Hematopoietic multipotent progenitor cell treated with erythropoietin and hydrocortisone succinate and interleukin-3 and kit ligand, for 6 days (in vitro differentiated cells): ENCODE measurements at regions not wholly inside any gene's neighbourhood (a gene's known extent, or its start where the extent isn't known, plus 50 kb on each side); places are given as distances from the start of the nearest gene placed in this dataset.

ENCODE experiments used
- DNase-seq: peaks from one replicate; pipeline ENCODE4 v3.0.0-alpha.2; 2015

DNA sequence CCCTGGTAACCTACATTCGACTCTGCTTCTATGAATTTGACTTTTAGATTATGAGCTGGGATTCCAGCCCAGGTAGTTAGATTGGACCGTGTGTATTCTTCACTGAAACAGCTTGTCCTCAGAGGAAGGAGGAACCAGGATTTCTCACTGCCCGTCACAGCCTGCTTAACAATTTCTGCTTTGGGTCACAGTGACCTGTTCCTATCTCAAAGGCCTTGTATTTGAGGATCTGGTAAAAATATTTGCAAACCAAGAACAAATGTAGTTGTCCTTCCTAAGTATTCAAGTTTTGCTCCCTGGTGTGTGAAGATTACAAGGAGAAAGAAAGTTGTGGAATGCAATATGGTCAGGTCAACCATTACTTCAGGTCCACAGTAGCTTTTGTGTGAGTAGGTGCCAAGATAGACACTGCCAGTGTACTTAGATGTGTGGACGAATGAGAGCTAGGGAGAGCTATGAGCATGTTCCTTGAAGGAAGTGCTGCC lies 55.1 kb downstream of the KIF4B start:
- DNase-seq = no peak

DNA sequence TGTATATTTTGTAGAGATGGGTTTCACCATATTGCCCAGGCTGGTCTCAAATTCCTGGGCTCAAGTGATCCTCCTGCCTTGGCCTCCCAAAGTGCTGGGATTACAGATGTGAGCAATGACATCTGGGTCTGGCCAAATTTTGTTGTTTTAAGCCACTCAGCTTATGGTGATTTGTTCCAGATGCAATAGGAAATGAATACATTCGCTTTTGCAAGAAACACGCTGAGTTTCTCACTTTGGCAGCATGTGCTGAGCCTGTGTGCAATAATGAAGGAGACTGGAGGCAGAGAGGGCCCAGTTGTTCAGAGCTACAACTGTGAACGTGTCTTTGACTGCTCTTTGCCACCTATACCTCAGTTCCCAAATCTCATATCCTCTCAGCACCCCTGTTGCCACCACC lies 56.4 kb downstream of the KIF4B start:
- no peak for DNase-seq

DNA sequence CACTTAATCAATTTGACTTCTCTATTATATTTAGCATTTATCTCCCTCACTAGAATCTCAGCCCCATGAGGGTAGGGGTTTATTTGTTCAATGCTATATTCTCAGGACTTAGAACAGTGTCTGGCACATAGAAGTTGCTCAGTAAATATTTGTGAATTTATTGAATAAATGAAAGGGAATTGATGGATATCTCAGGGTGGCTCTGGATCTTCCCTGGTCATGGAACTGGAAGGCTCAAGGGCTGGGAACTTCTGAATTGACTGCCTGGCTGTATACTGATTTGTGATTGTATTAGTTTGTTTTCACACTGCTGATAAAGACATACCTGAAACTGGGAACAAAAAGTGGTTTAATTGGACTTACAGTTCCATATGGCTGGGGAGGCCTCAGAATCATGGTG lies 57.2 kb downstream of the KIF4B start:
- no peak for DNase-seq

DNA sequence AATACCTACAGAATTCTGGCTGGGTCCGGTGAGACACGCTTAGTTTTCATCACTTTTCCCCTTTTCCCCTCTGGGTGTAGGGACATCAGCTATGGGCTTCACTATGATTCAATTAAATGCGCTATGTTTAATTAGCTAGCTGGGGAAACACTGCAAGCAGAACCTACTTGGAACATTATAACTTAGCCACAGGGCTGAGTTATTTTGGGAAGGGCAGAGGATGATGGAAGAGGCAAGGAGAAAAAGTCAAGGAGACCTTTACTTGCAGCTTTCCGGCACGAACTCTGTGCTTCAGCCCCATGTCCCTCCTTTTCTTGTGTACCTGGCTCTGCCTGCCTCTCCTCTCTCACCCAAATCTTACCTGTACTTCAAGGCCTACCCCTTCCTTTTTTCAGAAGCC lies 62.8 kb downstream of the KIF4B start:
- no peak for DNase-seq

DNA sequence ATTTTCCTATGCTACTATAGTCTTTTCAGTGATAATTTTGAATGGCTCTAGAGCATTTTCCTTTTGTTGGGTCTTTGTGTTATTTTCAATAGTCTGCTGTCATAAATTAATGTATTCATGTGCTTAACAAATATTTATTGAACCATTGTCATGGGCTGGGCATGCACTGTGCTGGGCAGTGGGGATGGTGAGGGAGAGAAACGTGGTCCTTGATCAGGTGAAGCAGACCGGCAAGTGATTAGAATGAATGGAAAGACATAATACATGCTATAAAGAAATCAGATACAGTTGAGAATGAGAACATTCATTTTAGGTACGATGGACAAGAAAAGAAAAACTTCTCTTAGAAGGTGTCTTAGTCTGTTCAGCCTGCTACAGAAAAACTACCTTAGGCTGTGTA lies 66.1 kb downstream of the KIF4B start:
- no peak for DNase-seq

DNA sequence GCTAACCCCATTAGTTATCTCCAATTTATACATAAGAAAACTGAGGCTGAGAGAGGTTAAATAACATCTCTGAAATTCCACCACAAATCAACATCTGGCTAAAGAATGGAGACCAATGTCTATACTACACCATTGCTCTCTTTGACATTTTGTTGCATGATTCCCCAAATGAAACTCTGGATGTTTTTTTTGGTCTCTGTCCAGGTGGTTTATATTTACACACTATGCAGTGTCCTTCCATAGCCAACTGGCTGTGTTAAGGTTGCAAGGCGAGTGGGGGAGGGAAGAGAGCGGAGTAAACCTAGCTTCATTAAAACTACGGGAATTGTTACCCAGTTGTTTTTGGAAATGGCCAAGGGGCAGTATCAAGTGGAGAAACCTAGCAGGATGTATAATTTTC lies 67.2 kb downstream of the KIF4B start:
- no peak for DNase-seq

DNA sequence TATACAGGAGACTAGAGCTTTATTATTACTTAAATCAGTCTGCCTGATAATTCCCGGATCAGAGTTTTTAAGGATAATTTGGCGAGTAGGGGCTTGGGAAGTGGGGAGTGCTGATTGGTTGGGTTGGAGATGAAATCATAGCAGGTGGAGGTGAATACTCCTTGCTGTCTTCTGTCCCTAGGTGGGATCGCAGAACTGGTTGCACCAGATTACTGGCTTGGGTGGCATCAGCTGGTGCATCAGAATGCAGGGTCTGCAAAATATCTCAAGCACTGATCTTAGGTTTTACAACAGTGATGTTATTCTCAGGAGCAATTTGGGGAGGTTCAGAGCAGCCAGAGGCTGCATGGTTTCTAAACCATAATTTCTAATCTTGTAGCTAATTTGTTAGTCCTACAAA lies 68.1 kb downstream of the KIF4B start:
- DNase-seq = no peak

DNA sequence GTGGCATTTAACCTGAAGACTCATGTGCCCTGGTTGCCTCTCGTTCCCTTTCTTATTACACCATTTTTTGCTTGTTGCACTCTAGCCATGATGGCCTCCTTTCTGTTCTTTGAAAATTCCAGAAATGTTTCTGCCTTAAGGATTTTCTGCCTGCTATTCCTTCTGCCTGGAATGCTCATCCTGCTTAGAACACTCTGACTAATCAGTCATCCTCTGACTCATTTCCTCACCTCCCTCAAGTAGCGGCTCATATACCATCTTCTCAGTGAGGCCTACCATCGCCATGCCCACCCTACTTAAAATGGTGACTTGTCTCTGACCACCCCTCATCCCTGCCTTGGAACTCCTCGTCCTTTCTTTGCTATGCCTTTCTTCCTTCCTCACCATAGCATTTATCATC lies 68.8 kb downstream of the KIF4B start:
- DNase-seq = no peak

DNA sequence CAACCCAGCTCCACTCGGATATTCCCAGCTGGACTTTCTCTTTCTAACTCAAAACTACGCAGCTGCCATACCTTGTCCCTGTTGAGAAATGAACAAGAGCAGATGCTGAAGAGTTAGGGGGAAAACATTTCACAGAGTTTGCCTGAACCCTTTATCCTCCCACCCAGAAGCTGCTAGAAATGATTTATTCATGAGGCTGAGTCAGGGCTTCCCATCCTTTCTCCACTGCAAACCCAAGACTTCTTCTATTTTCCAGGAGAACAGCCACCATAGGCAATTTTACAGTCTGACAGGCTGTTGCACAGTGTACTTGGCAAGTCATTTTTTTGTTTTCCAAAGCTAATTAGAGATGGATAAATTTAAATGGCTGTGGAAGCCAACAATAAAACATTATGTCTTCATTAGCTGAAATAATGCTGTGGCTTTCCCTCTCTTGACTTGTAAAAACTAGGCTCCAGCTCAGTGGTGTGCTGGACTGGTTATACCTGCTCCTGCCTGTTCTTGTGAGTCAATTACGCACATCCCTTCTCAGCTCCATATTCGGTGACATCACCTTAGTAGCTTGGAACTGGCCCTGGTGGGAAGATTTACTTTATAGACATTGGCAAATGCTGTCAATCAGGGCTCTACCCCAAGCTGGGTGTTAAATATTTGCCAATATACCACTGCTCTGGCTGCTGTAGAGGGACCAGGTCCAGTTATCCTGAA lies 71.9 kb downstream of the KIF4B start:
- no peak for DNase-seq

DNA sequence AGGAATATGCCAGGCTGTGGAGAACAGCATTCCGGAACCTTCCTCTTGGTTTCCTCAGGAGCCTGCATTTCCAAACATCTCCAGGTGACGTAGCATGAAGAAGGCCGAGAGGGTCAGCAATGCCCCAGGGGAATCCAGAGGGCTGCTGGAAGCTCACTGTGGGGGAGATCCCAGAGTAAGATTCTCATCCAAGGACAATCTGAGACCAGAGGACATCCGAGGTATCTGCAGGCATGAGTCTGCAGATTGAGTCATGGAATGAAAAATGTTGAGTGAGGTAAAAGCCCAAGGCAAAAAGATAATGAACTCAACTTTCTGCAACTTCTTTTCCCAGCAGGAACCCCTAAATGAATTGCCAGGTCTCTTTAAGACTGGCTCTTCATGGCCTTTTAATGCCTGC lies 73.5 kb downstream of the KIF4B start:
- DNase-seq = no peak

DNA sequence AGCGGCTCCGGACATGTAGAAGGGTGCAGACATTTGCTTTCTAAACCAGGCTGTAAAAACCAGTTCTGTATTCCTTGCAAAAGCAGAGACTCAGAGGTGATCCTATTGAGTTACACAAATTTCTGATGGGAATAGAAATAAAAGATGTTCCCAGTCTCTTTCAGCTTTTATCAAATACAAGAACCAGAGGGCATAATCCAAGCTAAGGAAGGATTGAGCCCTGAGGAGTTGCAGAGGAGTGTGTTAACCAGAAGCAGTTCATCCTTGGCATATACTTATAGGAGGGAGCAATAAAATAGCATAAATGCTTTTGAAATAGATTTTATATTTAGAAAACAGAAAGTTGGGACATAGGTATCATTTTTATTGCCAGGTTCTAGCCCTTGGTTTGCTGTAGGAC lies 75.3 kb downstream of the KIF4B start:
- DNase-seq = no peak

DNA sequence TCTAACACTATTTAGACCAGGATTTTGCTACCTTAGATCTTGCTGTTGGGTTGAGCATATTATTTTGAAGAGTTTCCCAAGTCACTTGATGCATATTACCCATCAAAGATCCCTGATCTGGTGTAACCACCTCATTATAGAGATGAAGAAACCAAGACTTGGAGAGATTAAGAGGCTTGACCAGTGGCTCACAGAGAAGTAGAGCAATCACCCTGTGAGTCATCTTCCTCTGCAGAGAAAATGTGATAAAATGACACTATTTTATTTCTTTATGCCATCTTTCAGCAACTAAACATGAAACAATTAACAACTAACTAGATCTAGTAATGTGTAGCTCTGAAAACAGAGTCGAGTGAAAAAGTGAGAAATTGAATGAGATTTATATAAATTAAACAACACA lies 76.1 kb downstream of the KIF4B start:
- DNase-seq = no peak

DNA sequence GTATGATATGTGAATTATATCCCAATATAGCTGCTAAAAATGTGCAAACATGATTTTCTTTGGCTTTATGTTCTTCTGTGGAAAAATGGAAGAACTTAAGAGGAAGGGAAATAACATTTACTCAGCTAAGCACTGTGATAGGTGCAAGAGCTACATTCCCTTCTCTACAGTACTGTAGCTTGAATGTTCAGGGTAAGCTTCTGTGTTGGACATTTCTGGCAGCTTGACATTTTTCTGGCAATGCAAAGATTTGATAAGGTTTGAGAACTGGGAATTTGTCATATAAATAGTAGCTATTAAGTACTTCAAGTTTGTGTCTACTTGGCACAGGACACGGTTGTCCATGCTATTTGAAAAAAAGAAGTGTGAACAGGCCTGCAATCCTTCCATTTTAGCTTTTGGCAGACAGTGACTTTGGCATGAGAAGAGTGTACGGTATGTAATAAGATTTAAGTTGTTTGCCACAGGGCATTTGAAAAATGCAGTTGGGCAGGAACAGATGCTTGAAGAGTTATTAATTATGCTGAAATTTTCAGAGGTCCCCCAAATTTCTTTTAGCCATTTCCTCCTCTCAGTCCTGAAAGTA lies 77.6 kb downstream of the KIF4B start:
- DNase-seq = no peak

DNA sequence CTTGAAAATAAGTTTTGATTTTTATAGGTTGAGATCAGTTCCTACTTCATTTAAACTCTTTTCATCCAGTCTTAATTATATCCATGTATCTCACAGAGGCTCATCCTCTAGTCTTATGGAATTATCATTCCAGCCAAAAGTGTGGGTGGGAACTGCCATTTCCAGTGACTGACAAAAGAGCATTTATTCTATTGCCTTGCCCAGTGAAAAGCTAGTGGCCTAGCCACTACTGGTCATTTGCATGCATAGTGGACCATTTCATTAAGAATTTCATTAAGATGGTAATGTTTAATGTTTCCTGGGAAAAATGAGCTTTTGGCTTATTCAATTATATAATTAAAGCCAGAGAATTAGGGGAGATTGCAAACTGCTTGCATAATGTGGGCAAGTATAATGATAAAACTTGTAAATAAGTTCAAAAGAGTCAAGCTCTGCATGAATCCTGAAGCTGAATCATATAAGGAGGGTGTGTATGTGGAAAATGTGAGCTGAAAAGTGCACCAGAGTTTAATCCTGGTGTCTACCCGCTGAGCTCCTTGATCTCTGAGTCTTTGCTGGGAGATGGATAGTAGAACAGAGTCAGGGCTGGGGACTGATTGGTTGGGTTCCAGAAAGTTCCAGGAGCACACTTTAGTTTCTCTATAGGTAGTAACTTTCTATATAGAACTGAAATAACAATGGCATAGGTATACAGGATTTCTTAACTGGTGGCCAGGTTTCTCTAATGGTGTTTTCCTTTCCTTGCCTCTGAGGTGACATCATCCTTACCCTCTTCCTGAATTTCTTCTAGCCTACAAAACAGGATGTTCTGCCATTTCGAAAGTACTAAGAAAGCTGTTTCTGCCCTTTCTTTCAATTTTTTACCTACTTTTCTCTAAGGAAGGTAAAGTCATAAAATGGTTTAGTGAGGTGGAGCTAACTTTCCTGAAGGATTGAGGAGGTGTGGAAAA lies 78.5 kb downstream of the KIF4B start:
- no peak for DNase-seq

DNA sequence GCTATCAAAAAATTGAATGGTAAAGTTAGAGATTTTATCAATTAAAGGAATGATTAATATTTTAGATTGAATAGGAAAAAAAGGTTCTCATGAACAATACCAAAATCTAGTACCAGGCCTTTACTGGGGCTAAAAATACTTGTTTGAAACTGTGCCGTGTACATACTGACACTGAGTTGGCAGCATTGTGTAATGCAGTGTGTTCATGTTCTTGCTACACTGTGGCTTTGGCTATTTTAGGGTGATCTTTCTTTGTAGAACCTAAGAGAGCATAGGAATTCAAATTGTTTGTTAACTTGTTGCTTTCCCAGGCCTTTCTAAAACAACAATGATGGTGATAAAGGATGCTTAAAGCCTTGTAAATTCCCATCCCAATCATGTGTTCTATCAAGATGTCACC lies 80.9 kb downstream of the KIF4B start:
- no peak for DNase-seq

DNA sequence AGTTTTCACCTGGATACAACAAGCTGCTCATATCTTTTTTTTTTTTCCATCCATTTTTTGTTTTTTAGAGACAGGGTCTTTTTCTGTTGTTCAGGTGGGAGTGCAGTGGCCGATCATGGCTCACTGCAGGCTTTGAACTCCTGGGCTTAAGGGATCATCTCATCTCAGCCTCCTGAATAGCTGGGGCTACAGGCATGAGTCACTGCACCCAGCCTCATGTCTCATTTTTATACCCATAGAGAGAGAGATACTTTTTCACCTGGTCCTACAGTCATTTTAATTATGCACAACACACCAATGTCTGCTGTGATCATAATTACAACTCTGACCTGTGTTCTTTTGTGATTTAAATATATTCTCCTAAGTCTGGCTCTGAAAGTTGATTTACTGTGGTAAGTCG lies 84.4 kb downstream of the KIF4B start:
- no peak for DNase-seq

DNA sequence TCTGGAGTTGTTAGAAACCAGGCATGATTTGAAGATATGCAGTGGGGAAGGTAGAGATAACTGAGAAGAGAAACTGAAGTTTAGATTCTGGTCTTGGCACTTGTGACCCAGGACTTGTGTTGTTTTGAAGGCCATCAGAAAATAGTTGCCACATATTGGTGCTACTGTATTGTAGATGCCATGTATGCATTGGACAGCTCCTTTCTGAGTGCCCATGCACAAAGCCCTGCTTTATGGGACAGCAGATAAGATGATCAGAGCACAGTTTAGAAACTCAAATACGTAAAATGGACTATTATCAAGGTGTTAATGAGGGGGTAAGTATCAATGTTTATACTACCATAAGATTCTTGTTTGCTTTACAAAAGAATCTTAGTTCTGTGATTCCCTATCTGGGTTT lies 84.9 kb downstream of the KIF4B start:
- no peak for DNase-seq

DNA sequence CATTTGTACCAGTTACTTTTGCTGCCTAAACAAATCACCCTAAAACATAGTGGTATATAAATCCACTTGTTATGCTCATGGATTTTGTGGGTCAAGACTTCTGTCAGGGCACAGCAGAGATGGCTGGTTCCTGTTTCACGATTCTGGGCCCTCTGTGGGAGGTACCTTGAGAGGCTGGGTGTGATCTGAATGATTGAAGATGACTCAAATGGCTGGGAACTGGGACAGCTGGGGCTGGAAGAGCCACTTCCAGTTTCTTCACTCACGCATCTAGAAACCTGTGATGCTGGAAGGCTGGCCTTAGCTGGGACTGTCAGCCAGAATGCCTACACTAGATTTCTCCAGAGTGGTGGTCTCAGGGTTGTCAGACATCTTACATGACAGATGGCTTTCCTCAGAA lies 88.1 kb downstream of the KIF4B start:
- no peak for DNase-seq

DNA sequence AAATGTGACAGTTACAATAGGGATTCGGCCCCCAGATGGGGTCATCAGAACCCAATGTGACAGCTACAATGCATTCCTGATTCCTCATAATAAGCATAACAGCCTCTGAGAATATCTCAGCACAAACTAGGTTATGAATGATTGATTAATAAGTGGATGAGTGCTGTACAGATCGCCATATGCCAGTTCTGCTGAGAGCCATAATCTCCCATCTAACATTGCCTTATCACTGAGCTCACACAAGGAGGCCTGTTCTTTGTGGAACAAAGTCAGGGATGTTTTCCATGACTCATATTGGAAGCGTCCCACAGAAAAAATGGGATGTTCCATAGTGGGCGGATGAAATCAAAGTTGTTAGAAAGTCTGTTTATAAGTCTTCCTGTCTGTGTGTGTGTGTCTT lies 89.6 kb downstream of the KIF4B start:
- DNase-seq = no peak

DNA sequence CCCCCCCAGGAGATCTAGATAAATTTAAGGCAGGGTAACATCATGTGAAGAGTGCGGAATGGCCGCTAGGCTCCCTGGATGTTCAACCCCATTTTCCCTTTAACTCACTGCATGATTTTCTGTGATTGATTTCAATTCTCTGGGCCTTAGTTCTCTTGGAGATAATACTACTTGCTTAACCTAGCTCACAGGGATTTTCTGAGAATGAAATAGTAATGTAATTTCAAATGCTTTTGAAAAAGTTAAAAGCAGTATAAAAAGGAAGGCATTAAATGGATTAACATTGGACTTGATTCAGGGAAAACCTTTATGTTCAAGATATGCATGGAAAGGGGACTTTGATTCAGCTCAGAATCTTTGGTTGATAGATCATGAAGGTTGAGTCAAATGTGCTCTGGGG lies 90.9 kb downstream of the KIF4B start:
- DNase-seq = no peak

DNA sequence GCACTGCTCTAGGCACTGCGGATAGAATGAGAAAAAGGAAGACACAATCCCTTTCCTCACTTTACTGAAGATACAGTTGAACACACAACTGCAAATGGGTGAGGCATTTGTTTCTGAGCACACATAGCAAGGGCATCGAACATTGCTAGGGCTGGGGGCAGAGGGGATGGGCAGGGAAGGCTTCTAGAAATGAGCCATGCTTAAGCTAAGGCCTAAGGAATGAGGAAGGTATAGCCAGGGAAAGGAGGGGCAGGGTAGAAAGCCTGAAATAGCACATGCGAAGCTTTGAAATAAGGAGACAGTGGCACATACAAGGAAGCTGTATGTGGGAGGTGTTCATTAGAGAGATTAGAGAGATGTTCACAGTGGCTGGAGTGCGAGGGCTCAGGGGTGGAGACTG lies 92.7 kb downstream of the KIF4B start:
- no peak for DNase-seq

DNA sequence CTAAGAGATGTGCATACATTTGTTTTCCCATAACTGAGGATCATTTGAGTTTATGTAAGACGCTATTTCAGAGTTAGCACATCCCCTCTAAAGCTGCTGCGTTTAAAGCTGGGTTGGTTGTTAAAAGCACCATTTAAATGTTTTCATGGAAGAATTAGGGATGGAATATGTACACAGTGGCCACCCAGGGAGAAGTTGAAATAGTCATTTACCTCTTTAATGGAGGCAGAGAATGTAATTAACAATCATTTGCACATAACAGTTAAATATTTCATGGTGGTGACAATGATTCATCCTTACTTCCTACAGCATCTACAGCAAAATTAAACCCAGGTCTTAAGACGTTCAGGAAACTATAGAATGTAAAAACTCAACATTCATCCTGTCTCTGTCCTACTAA lies 100.3 kb downstream of the KIF4B start:
- no peak for DNase-seq

DNA sequence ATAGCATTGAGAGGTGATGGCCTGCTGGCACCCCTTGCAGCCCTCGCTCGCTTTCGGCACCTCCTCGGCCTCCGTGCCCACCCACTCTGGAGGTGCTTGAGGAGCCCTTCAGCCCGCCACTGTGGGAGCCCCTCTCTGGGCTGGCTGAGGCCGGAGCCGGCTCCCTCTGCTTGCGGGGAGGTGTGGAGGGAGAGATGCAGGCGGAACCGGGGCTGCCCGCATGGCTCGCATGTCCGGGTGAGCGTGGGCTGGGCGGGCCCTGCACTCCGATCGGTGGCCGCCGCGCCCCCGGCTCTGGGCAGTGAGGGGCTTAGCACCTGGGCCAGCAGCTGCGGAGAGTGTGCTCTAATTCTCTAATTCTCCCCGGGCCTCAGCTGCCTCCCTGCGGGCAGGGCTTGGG lies 101.1 kb downstream of the KIF4B start:
- no peak for DNase-seq
